ENCODE measurements at regions not wholly inside any gene's neighbourhood (a gene's known extent, or its start where the extent isn't known, plus 50 kb on each side); places are given as distances from the start of the nearest gene placed in this dataset.

- no peak overlapping the region for H2BK120ac ChIP-seq (ENCODE audit: low read depth, low read length, poor library complexity, severe bottlenecking)
- no peak overlapping the region for H2BK15ac ChIP-seq (ENCODE audit: low read depth, low read length)
- H3K4ac ChIP-seq (ENCODE audit: low read depth, low read length): no peak overlapping the region
- H3K23ac ChIP-seq (ENCODE audit: insufficient read length, low read depth, low read length): no peak overlapping the region
- H2AK5ac ChIP-seq (ENCODE audit: insufficient read length, low read length): no peak overlapping the region
- no peak overlapping the region for H3K18ac ChIP-seq (ENCODE audit: insufficient read length, low read depth, low read length)
- DNase-seq: no peak
- no peak overlapping the region for H2BK5ac ChIP-seq (ENCODE audit: insufficient read length, low read length)
- no peak overlapping the region for H3K27ac Mint-ChIP-seq
- no peak overlapping the region for H4K5ac ChIP-seq (ENCODE audit: insufficient read length, low read depth, low read length)
- no peak overlapping the region for H3K4me2 ChIP-seq (ENCODE audit: insufficient read depth, insufficient read length, low read length)
- H3K79me2 ChIP-seq (ENCODE audit: insufficient read depth, low read length): no peaks in the 10 kb centered on the region
- H3K9ac ChIP-seq (ENCODE audit: extremely low read depth, insufficient read length, low read length): no peak overlapping the region
- no peak overlapping the region for H3K14ac ChIP-seq (ENCODE audit: insufficient read depth, low read length)
- no peak overlapping the region for H3K4me3 Mint-ChIP-seq
- no peak overlapping the region for H3K56ac ChIP-seq (ENCODE audit: insufficient read length, low read depth, low read length)
- H3K23me2 ChIP-seq (ENCODE audit: insufficient read length, low read depth, low read length, poor library complexity, severe bottlenecking): no peaks in the 10 kb centered on the region
- H3K4me1 Mint-ChIP-seq: peaks cover 48 to 50% of the 10 kb centered on the region in 2 experiments
- no peaks in the 10 kb centered on the region for H4K20me1 ChIP-seq (ENCODE audit: control insufficient read depth, insufficient read depth, insufficient read length)
- H3K27ac ChIP-seq (ENCODE audit: insufficient read length, low read depth, low read length): no peak overlapping the region
- H3K79me1 ChIP-seq (ENCODE audit: insufficient read depth, low read depth, low read length, poor library complexity, severe bottlenecking): no peaks in the 10 kb centered on the region
- no peaks in the 10 kb centered on the region for H3K9me3 ChIP-seq (ENCODE audit: control insufficient read depth, low read depth, low read length)
- peaks cover 32% of the 10 kb centered on the region for H3K27me3 Mint-ChIP-seq (ENCODE audit: low read depth)
- no peaks in the 10 kb centered on the region; a peak in 1 of 5 replicates for H3K9me3 Mint-ChIP-seq
- H3K36me3 Mint-ChIP-seq (ENCODE audit: insufficient read depth in 1 of 3, low read depth in 3 of 3): no peaks in the 10 kb centered on the region
- no peak overlapping the region for H4K8ac ChIP-seq (replicated peaks; ENCODE audit: insufficient read length, low read depth, low read length)
- TF ChIP-seq, protein P1, sequence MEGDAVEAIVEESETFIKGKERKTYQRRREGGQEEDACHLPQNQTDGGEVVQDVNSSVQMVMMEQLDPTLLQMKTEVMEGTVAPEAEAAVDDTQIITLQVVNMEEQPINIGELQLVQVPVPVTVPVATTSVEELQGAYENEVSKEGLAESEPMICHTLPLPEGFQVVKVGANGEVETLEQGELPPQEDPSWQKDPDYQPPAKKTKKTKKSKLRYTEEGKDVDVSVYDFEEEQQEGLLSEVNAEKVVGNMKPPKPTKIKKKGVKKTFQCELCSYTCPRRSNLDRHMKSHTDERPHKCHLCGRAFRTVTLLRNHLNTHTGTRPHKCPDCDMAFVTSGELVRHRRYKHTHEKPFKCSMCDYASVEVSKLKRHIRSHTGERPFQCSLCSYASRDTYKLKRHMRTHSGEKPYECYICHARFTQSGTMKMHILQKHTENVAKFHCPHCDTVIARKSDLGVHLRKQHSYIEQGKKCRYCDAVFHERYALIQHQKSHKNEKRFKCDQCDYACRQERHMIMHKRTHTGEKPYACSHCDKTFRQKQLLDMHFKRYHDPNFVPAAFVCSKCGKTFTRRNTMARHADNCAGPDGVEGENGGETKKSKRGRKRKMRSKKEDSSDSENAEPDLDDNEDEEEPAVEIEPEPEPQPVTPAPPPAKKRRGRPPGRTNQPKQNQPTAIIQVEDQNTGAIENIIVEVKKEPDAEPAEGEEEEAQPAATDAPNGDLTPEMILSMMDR (conservative IDR thresholded peaks at IDR 0.05): no peak
- H2BK20ac ChIP-seq (ENCODE audit: low read depth, low read length, poor library complexity, severe bottlenecking): no peak overlapping the region
- H3T11ph ChIP-seq (ENCODE audit: low read length): no peak overlapping the region
- no CpG with 5 or more reads among the region's 9 CpGs for WGBS (ENCODE audit: extremely low coverage, insufficient read length, low lambda C conversion rate)
- H2AFZ ChIP-seq (ENCODE audit: low read length): no peak overlapping the region
- H2BK12ac ChIP-seq (ENCODE audit: insufficient read length, low read depth, low read length): no peak overlapping the region
- H3K27me3 ChIP-seq (ENCODE audit: insufficient read depth, low read length): no peaks in the 10 kb centered on the region
- peaks cover 10% of the 10 kb centered on the region for H3K4me1 ChIP-seq (ENCODE audit: insufficient read depth, low read length)
- no peak overlapping the region for H4K91ac ChIP-seq (ENCODE audit: insufficient read length, low read depth, low read length)
Measured at GRCh38 chr2:234789556-234790325, 162.1 kb upstream of the SH3BP4 start.
